ENCODE measurements at regions not wholly inside any gene's neighbourhood (a gene's known extent, or its start where the extent isn't known, plus 50 kb on each side); places are given as distances from the start of the nearest gene placed in this dataset.

DNA sequence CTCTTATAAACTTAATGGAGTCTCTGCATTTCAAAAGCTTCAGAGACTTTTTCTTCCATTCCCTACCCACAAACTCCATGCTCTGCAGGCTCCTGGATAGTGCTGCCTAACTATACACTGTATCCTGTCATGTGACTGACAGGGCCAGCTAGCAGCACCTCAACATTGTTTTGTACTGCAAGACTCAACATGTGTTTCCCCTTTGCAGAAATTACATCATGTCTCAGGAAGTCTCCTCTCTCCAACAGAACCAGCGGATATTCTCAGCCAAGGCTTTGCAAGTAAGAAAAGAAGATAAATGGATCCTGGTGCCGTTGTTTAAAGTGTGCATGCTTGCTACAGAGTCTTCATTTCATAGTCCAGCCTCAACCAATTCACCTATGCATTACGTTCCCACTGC, 164.0 kb upstream of the UBASH3B start:
- TF ChIP-seq EZH2 (IDR thresholded peaks at IDR 0.05; ENCODE audit: low read depth, low read length, severe bottlenecking) (no peak), GABPA (IDR thresholded peaks at IDR 0.05; ENCODE audit: borderline replicate concordance, insufficient read depth, low read length) (no peak), ATF3 (IDR thresholded peaks at IDR 0.05; ENCODE audit: insufficient read depth, low read depth, low read length) (no peak), SP1 (IDR thresholded peaks at IDR 0.05; ENCODE audit: low read depth, low read length) (no peak)
- TF ChIP-seq, protein P1, sequence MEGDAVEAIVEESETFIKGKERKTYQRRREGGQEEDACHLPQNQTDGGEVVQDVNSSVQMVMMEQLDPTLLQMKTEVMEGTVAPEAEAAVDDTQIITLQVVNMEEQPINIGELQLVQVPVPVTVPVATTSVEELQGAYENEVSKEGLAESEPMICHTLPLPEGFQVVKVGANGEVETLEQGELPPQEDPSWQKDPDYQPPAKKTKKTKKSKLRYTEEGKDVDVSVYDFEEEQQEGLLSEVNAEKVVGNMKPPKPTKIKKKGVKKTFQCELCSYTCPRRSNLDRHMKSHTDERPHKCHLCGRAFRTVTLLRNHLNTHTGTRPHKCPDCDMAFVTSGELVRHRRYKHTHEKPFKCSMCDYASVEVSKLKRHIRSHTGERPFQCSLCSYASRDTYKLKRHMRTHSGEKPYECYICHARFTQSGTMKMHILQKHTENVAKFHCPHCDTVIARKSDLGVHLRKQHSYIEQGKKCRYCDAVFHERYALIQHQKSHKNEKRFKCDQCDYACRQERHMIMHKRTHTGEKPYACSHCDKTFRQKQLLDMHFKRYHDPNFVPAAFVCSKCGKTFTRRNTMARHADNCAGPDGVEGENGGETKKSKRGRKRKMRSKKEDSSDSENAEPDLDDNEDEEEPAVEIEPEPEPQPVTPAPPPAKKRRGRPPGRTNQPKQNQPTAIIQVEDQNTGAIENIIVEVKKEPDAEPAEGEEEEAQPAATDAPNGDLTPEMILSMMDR (IDR thresholded peaks at IDR 0.05; ENCODE audit: control extremely low read depth in 1 of 3, insufficient read depth in 1 of 3, low read depth in 1 of 3, low read length in 3 of 3), result no peak

Measured in H1 (cell line).